Prostate gland (tissue), 2 donors: ENCODE measurements at regions not wholly inside any gene's neighbourhood (a gene's known extent, or its start where the extent isn't known, plus 50 kb on each side); places are given as distances from the start of the nearest gene placed in this dataset.

Experiments
- CTCF ChIP-seq, 4 experiments: fragments of 200-600 bp in 2 of 4; fragments of 450-650 bp in 2 of 4; sonication (generic) in 2 of 4; IDR thresholded peaks; 1 replicate in 3 of 4; 2 replicates in 1 of 4; pipeline ENCODE4 v1.5.1; 2016 to 2019; ENCODE audit warnings: antibody characterized with exemption in 4 of 4, mild to moderate bottlenecking in 2 of 4, moderate library complexity in 2 of 4
- POLR2AphosphoS5 ChIP-seq: sonication (generic); formaldehyde crosslinking; IDR thresholded peaks from one replicate; pipeline ENCODE4 v1.6.1; 2017; ENCODE audit warnings: antibody characterized with exemption

- no peak for TF ChIP-seq CTCF (IDR thresholded peaks at IDR 0.05)
- no peak for TF ChIP-seq POLR2AphosphoS5
These were observed 218.3 kb downstream of the GLI2 start for GRCh38 chr2:120953843-120954584.
